ENCODE measurements at regions not wholly inside any gene's neighbourhood (a gene's known extent, or its start where the extent isn't known, plus 50 kb on each side); places are given as distances from the start of the nearest gene placed in this dataset.

DNA sequence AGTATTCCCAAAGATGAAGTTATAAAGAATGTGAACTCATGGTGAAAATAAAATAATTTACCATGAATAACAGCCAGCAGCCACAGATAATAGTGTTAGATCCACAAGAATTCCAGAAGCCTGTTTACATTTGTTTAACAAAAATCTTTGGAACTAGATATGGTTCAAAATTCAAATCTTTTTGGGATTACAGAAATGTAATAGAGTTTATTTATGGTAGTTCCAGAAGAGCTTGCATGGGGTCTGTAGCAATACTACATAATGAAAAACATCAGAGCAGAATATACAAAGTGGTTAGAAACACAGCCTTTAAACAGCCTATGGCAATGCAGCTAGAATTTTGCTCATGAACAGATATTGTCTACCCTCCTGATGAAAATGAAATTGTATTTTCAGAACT is 179.1 kb downstream of the RDH14 start:
- no peaks in the 10 kb centered on the region for H3K9me2 ChIP-seq (ENCODE audit: insufficient read depth)
- TF ChIP-seq JUNB (IDR thresholded peaks at IDR 0.05; ENCODE audit: unreplicated experiment) = no peak
- TF ChIP-seq CTCF (conservative IDR thresholded peaks at IDR 0.05; ENCODE audit: low read depth in 2 of 2) = no peak
- TF ChIP-seq CREB1 (CRISPR knock-in tag; IDR thresholded peaks at IDR 0.05; ENCODE audit: low read depth) = no peak
- no peak for TF ChIP-seq ZNF331 (CRISPR knock-in tag; IDR thresholded peaks at IDR 0.05; ENCODE audit: low read depth)
- TF ChIP-seq, protein P1, sequence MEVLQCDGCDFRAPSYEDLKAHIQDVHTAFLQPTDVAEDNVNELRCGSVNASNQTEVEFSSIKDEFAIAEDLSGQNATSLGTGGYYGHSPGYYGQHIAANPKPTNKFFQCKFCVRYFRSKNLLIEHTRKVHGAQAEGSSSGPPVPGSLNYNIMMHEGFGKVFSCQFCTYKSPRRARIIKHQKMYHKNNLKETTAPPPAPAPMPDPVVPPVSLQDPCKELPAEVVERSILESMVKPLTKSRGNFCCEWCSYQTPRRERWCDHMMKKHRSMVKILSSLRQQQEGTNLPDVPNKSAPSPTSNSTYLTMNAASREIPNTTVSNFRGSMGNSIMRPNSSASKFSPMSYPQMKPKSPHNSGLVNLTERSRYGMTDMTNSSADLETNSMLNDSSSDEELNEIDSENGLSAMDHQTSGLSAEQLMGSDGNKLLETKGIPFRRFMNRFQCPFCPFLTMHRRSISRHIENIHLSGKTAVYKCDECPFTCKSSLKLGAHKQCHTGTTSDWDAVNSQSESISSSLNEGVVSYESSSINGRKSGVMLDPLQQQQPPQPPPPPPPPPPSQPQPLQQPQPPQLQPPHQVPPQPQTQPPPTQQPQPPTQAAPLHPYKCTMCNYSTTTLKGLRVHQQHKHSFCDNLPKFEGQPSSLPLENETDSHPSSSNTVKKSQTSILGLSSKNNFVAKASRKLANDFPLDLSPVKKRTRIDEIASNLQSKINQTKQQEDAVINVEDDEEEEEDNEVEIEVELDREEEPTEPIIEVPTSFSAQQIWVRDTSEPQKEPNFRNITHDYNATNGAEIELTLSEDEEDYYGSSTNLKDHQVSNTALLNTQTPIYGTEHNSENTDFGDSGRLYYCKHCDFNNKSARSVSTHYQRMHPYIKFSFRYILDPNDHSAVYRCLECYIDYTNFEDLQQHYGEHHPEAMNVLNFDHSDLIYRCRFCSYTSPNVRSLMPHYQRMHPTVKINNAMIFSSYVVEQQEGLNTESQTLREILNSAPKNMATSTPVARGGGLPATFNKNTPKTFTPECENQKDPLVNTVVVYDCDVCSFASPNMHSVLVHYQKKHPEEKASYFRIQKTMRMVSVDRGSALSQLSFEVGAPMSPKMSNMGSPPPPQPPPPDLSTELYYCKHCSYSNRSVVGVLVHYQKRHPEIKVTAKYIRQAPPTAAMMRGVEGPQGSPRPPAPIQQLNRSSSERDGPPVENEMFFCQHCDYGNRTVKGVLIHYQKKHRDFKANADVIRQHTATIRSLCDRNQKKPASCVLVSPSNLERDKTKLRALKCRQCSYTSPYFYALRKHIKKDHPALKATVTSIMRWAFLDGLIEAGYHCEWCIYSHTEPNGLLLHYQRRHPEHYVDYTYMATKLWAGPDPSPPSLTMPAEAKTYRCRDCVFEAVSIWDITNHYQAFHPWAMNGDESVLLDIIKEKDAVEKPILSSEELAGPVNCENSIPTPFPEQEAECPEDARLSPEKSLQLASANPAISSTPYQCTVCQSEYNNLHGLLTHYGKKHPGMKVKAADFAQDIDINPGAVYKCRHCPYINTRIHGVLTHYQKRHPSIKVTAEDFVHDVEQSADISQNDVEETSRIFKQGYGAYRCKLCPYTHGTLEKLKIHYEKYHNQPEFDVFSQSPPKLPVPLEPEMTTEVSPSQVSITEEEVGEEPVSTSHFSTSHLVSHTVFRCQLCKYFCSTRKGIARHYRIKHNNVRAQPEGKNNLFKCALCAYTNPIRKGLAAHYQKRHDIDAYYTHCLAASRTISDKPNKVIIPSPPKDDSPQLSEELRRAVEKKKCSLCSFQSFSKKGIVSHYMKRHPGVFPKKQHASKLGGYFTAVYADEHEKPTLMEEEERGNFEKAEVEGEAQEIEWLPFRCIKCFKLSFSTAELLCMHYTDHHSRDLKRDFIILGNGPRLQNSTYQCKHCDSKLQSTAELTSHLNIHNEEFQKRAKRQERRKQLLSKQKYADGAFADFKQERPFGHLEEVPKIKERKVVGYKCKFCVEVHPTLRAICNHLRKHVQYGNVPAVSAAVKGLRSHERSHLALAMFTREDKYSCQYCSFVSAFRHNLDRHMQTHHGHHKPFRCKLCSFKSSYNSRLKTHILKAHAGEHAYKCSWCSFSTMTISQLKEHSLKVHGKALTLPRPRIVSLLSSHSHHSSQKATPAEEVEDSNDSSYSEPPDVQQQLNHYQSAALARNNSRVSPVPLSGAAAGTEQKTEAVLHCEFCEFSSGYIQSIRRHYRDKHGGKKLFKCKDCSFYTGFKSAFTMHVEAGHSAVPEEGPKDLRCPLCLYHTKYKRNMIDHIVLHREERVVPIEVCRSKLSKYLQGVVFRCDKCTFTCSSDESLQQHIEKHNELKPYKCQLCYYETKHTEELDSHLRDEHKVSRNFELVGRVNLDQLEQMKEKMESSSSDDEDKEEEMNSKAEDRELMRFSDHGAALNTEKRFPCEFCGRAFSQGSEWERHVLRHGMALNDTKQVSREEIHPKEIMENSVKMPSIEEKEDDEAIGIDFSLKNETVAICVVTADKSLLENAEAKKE (CRISPR knock-in tag; IDR thresholded peaks at IDR 0.05) = no peak
- no peak for TF ChIP-seq STAT1 (IDR thresholded peaks at IDR 0.05; ENCODE audit: unreplicated experiment)
- no peak for TF ChIP-seq ZNF114 (CRISPR knock-in tag; IDR thresholded peaks at IDR 0.05)
- TF ChIP-seq ETS1 (IDR thresholded peaks at IDR 0.05) = no peak
- no peak for TF ChIP-seq POLR2AphosphoS5 (IDR thresholded peaks at IDR 0.05; ENCODE audit: low read depth)
- no peak for TF ChIP-seq REST (IDR thresholded peaks at IDR 0.05; ENCODE audit: unreplicated experiment)
- no peak for TF ChIP-seq NANOG (IDR thresholded peaks at IDR 0.05; ENCODE audit: borderline replicate concordance)
- TF ChIP-seq EZH2 (IDR thresholded peaks at IDR 0.05; ENCODE audit: low read depth, unreplicated experiment) = no peak
- no peak for TF ChIP-seq EZH2phosphoT487 (IDR thresholded peaks at IDR 0.05; ENCODE audit: unreplicated experiment)
- H3K4me2 ChIP-seq = no peak overlapping the region
- H4K20me1 ChIP-seq (replicated peaks; ENCODE audit: insufficient read depth) = no peaks in the 10 kb centered on the region
- H3K36me3 ChIP-seq (ENCODE audit: insufficient read depth) = no peaks in the 10 kb centered on the region
- no peaks in the 10 kb centered on the region for H3K9me3 Mint-ChIP-seq
- H3K36me3 Mint-ChIP-seq (ENCODE audit: low read depth) = no peaks in the 10 kb centered on the region
- no peaks in the 10 kb centered on the region for H3K79me2 ChIP-seq (replicated peaks; ENCODE audit: insufficient read depth)
- DNase-seq (ENCODE audit: low spot score) (no peak), ATAC-seq (no peak)
- no peaks in the 10 kb centered on the region for H3K4me1 Mint-ChIP-seq
- H3K27ac Mint-ChIP-seq = no peak overlapping the region
- H2AFZ ChIP-seq = no peak overlapping the region
- H3K27me3 ChIP-seq (ENCODE audit: insufficient read depth) = no peaks in the 10 kb centered on the region
- H3K4me3 Mint-ChIP-seq = no peak overlapping the region
- H3K27me3 Mint-ChIP-seq (ENCODE audit: insufficient read depth, low read depth, poor library complexity) = peaks cover under 1% of the 10 kb centered on the region
- no peaks in the 10 kb centered on the region for H3F3A ChIP-seq (replicated peaks; ENCODE audit: low read depth)
- no peak overlapping the region for H3K4me3 ChIP-seq
- H3K27ac ChIP-seq (ENCODE audit: low read depth) = no peak overlapping the region
- no peaks in the 10 kb centered on the region for H3K4me1 ChIP-seq (ENCODE audit: insufficient read depth)
